ENCODE measurements at regions not wholly inside any gene's neighbourhood (a gene's known extent, or its start where the extent isn't known, plus 50 kb on each side); places are given as distances from the start of the nearest gene placed in this dataset.

DNA sequence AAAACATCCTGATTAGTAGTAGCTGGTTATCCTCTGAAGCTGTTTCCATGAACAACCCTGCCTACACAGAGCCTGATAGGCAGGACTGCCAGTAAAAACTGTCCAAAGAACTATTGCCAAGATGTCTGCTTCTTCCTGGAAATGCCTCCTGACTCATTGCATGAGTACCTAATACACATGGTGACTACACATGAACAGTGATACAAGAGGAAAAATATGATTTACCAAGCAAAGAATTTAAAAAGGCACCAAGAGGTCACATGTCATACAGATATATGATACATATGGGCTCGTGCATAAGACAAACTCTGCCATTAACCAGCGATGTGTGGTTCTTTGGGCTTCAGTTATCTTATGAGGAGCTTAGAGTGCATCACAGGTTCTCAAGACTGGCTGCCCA lies 552.3 kb downstream of the SLC16A7 start:
- H3K4me3 ChIP-seq (ENCODE audit: low read depth, low read length): no peak overlapping the region
- TF ChIP-seq, protein P1, sequence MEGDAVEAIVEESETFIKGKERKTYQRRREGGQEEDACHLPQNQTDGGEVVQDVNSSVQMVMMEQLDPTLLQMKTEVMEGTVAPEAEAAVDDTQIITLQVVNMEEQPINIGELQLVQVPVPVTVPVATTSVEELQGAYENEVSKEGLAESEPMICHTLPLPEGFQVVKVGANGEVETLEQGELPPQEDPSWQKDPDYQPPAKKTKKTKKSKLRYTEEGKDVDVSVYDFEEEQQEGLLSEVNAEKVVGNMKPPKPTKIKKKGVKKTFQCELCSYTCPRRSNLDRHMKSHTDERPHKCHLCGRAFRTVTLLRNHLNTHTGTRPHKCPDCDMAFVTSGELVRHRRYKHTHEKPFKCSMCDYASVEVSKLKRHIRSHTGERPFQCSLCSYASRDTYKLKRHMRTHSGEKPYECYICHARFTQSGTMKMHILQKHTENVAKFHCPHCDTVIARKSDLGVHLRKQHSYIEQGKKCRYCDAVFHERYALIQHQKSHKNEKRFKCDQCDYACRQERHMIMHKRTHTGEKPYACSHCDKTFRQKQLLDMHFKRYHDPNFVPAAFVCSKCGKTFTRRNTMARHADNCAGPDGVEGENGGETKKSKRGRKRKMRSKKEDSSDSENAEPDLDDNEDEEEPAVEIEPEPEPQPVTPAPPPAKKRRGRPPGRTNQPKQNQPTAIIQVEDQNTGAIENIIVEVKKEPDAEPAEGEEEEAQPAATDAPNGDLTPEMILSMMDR (IDR thresholded peaks at IDR 0.05; ENCODE audit: insufficient read depth, low read depth, low read length): no peak
- DNase-seq (ENCODE audit: low read depth): peak; percentile 61

DNA sequence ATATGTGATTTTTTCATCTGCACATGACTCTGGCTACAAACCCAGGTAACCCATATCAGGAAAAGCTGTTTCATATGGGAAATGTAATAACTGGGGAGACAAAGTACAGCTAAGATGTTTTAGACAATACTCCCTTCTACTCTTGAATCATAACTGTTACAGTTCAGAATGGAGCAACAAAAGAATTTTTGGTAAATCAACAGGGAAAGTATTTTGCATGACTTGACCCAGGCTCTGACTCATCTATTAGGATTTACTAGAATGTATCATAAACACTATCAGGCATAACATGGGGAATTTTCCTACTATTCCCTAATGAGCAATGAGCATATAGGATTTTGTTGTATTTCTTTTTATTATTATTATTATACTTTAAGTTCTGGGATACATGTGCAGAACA lies 553.0 kb downstream of the SLC16A7 start:
- peak; percentile 72 for DNase-seq (ENCODE audit: low read depth)
- H3K4me3 ChIP-seq (ENCODE audit: low read depth, low read length): no peak overlapping the region
- TF ChIP-seq, protein P1 (IDR thresholded peaks at IDR 0.05; ENCODE audit: insufficient read depth, low read depth, low read length): no peak

DNA sequence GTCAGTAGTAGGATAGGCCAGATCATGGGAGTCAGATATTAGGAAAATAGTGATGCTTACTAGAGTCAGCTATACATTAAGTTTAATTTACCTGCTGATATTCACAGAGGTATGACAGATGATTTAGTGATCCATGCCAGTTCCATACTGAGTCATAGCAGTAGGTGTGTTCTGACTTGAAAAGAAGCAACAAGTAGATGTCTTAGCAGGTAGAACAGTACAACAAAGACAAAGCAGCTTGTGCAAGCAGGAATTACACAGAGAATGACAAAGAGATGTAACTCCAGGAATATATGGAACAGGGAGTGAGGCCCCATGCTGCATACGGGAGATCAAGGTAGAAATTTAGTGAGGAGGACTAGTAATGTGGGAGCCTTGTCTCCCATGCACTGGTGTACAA lies 556.9 kb downstream of the SLC16A7 start:
- TF ChIP-seq, protein P1 (IDR thresholded peaks at IDR 0.05; ENCODE audit: insufficient read depth, low read depth, low read length): no peak
- DNase-seq (ENCODE audit: low read depth): no peak
- H3K4me3 ChIP-seq (ENCODE audit: low read depth, low read length): no peak overlapping the region

DNA sequence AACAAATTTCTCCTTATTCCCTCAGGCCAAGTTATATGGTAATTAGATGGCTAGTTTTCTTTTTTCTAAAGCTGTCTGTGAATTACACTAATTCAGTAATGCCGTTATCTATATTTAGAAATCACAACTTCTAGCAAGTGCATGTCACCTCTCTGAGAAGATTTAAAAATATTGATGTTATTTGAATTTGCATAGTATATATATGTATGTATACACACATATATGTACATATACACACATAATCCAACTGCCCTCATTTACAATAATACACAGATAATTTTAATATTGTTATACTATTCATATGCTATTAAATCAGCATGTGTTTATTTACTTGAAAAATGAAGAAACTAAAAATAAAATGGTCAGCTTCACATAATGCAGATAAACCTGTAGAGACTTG lies 563.9 kb downstream of the SLC16A7 start:
- no peak overlapping the region for H3K4me3 ChIP-seq (ENCODE audit: low read depth, low read length)
- no peak for DNase-seq (ENCODE audit: low read depth)
- TF ChIP-seq, protein P1 (IDR thresholded peaks at IDR 0.05; ENCODE audit: insufficient read depth, low read depth, low read length): no peak

DNA sequence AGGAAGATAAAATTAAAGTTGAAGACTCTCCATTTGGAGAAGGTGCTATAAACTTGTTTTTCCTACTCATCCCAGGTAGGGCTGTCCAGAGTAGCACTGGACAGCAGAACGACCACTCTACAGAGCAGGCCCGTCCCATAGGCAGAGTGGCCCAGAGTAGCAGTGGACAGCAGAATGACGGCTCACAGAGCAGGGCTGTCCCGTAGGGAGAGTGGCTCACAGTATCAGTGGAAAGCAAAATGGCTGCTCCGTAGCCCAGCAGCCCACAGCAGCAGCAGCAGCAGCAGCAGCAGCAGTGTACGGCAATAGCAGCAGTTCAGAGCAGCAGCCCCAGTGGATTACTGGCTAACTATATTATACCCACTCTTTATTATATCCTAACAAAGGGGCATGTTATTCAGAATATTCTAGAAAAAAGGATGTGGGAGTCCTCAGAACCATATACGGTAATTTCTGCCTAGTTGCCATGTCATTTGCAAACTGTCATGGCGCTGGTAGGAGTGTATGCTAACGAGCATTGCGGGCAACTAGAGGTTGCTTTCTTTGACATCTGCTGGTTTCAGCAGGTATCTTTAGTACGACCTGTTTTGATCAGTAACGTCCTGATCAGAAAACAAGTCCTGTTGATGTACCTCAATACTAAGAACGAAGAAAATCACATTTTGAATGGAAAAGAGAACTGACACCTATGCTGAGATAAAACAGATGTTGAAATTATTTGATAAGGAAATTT lies 567.3 kb downstream of the SLC16A7 start:
- DNase-seq (ENCODE audit: low read depth): no peak
- H3K4me3 ChIP-seq (ENCODE audit: low read depth, low read length): no peak overlapping the region
- TF ChIP-seq, protein P1 (IDR thresholded peaks at IDR 0.05; ENCODE audit: insufficient read depth, low read depth, low read length): no peak

DNA sequence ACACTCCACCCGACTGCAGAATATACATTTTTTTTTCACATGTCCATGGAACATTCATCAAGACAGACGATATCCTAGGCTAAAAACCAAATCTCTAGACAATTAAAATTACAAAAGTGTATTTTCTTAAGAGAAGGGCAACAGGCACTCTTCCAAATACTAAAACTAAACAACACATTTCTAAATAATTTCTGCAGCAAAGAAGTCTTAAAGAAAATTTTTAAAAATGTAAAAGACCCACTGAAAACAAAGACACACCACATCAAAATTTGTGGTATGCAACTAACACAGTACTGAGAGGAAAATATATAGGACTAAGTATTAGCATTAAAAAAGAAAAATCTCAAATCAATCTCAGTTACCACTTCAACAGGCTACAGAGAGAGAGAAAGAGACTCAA lies 570.0 kb downstream of the SLC16A7 start:
- TF ChIP-seq, protein P1 (IDR thresholded peaks at IDR 0.05; ENCODE audit: insufficient read depth, low read depth, low read length): no peak
- DNase-seq (ENCODE audit: low read depth): no peak
- H3K4me3 ChIP-seq (ENCODE audit: low read depth, low read length): no peak overlapping the region

DNA sequence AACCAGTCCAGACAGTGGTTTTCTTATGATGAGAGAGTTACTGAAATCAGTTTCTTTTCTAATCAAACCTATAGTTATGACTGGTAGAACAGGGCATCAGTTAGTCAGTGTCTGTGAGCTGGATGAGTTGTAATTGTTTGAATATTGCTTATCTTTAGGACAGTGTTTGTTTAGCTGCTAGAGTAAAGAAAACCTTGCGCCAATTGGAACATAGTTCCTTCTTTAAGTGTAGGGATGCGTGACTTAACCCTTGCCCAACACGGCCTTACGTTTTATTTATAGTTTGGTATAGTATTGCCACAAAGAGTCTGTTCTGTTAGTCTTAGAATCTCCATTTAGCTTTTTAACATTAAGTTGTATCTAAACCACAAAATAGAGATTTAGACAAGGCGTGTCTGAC lies 572.6 kb downstream of the SLC16A7 start:
- no peak overlapping the region for H3K4me3 ChIP-seq (ENCODE audit: low read depth, low read length)
- TF ChIP-seq, protein P1 (IDR thresholded peaks at IDR 0.05; ENCODE audit: insufficient read depth, low read depth, low read length): no peak
- DNase-seq (ENCODE audit: low read depth): no peak
